ENCODE measurements at regions not wholly inside any gene's neighbourhood (a gene's known extent, or its start where the extent isn't known, plus 50 kb on each side); places are given as distances from the start of the nearest gene placed in this dataset.

DNA sequence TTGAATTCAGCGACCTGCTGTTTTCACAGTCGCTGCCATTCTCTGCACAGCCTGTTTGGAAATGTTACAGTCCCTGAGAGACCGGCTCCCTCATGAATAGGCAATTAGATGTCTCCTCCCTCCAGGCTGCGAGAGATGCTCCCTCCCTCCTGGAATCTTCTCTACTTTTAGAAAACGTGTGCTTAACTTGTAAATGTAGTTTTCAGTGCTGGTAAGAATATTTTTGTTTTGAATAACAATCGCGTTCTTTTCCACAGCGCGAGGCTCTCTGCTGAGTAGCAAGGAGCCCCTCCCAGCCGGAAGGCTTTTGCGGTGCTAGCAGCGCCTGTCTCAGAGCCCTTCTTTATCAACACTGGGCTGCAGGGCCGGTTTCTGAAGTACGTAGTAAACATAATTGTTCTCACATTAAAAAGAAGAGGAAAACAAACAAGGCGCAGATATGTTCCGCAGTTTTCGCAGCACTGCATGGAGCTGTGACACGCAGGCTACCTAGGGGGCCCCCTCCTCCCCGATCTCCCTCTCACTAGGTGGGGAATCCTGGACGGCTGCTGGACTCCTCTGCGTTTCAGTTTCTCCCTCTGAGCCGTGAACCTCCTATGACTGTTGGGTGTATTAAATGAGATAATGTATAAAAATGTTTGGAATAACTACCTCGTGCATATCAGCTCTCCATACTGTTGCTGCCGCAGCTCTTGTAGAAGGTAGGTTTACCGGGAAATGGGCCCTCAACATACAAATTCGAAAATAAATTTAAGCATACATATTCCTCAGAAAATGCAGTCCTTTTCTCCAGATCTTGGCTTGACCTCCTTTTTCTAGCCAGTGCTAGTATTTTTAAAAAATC, 79.0 kb upstream of the SPACA1 start:
- no peaks in the 10 kb centered on the region for H3K9me3 ChIP-seq (ENCODE audit: low read depth)
- H3K36me3 ChIP-seq (ENCODE audit: low read depth), result no peaks in the 10 kb centered on the region
- no peaks in the 10 kb centered on the region for H3F3A ChIP-seq (ENCODE audit: insufficient read depth)
- peak; percentile 30 for DNase-seq
- no peak overlapping the region for H3K27ac ChIP-seq
- no peaks in the 10 kb centered on the region for H4K20me1 ChIP-seq (ENCODE audit: insufficient read depth)
- WGBS, 2 experiments (ENCODE audit: low coverage in 1 of 2, low lambda C conversion rate in 2 of 2, missing lambda C conversion rate in 2 of 2), result 13 to 14% methylated on average over 26 of the region's 26 CpGs
- in situ Hi-C loops (cut with MboI), result no loop called here
- peak overlapping the region; percentile 43; the same call in 1 of the 2 replicates for H3K4me3 ChIP-seq
- H3K79me2 ChIP-seq (ENCODE audit: insufficient read depth), result no peaks in the 10 kb centered on the region
- H2AFZ ChIP-seq, result peak overlapping the region; percentile 39
- peak overlapping the region; percentile 25 for H3K4me2 ChIP-seq (ENCODE audit: unreplicated experiment)
- H3K27me3 ChIP-seq (replicated peaks; ENCODE audit: insufficient read depth), result peaks cover 24% of the 10 kb centered on the region
- H3K4me1 ChIP-seq (ENCODE audit: insufficient read depth), result no peaks in the 10 kb centered on the region
- no peak overlapping the region for H3K9ac ChIP-seq
- TF ChIP-seq EZH2phosphoT487 (IDR thresholded peaks at IDR 0.05; ENCODE audit: insufficient read depth, low read depth), result no peak
- TF ChIP-seq EZH2 (IDR thresholded peaks at IDR 0.05; ENCODE audit: insufficient read depth, poor library complexity, severe bottlenecking), result peak; percentile 24
- H3K9me2 ChIP-seq (ENCODE audit: insufficient read depth), result no peaks in the 10 kb centered on the region

DNA sequence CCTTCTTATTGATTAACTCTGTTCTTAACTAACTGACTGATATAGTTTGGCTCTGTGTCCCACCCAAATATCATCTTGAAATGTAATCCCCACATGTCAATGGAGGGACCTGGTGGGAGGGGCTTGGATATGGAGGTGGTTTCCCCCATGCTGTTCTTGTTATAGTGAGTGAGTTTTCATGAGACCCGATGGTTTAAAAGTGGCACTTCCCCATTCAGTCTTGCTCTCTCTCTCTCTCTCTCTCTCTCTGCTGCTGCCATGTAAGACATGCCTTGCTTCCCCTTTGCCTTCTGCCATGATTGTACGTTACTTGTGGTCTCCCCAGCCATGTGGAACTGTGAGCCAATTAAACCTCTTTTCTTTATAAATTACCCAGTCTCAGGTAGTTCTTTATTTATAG, 81.8 kb upstream of the SPACA1 start:
- Histone ChIP-seq H3K27me3 (replicated peaks; ENCODE audit: insufficient read depth) (peaks cover 24% of the 10 kb centered on the region), H3K4me3 (no peak overlapping the region), H2AFZ (no peak overlapping the region), H3K9me3 (ENCODE audit: low read depth) (no peaks in the 10 kb centered on the region), H3K36me3 (ENCODE audit: low read depth) (no peaks in the 10 kb centered on the region), H4K20me1 (ENCODE audit: insufficient read depth) (no peaks in the 10 kb centered on the region), H3K4me1 (ENCODE audit: insufficient read depth) (no peaks in the 10 kb centered on the region), H3F3A (ENCODE audit: insufficient read depth) (no peaks in the 10 kb centered on the region), H3K9ac (no peak overlapping the region), H3K4me2 (ENCODE audit: unreplicated experiment) (no peak overlapping the region), H3K27ac (no peak overlapping the region), H3K79me2 (ENCODE audit: insufficient read depth) (no peaks in the 10 kb centered on the region), H3K9me2 (ENCODE audit: insufficient read depth) (no peaks in the 10 kb centered on the region)
- 20 to 31% methylated on average over 2 of the region's 2 CpGs for WGBS, 2 experiments (ENCODE audit: low coverage in 1 of 2, low lambda C conversion rate in 2 of 2, missing lambda C conversion rate in 2 of 2)
- no peak for DNase-seq
- no peak for TF ChIP-seq EZH2phosphoT487 (IDR thresholded peaks at IDR 0.05; ENCODE audit: insufficient read depth, low read depth)
- TF ChIP-seq EZH2 (IDR thresholded peaks at IDR 0.05; ENCODE audit: insufficient read depth, poor library complexity, severe bottlenecking), result no peak
- in situ Hi-C loops (cut with MboI), result no loop called here

DNA sequence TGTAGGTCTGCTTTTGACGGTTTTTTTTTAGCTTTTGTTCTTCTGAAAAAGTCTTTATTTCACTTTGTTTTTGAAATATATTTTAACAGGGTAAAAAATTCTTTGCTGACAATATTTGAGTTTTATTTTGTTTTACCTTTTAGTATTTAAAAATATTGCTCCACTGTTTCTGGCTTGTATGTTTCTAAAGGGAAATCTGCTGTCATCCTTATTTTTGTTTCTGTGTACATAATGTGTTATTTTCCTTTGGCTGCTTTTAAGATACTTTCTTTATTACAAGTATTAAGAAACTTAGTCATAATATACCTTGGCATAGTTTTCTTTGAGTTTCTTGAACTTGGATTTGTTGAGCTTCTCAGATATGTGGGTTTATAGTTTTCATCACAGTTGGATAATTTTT, 88.6 kb upstream of the SPACA1 start:
- Histone ChIP-seq H4K20me1 (ENCODE audit: insufficient read depth) (no peaks in the 10 kb centered on the region), H3K4me2 (ENCODE audit: unreplicated experiment) (no peak overlapping the region), H3F3A (ENCODE audit: insufficient read depth) (no peaks in the 10 kb centered on the region), H3K36me3 (ENCODE audit: low read depth) (no peaks in the 10 kb centered on the region), H3K4me3 (no peak overlapping the region), H3K4me1 (ENCODE audit: insufficient read depth) (no peaks in the 10 kb centered on the region), H3K9me2 (ENCODE audit: insufficient read depth) (no peaks in the 10 kb centered on the region), H3K9ac (no peak overlapping the region), H3K27me3 (replicated peaks; ENCODE audit: insufficient read depth) (peaks cover 7% of the 10 kb centered on the region; the same call in 1 of the 2 replicates), H3K9me3 (ENCODE audit: low read depth) (no peaks in the 10 kb centered on the region), H3K27ac (no peak overlapping the region), H3K79me2 (ENCODE audit: insufficient read depth) (no peaks in the 10 kb centered on the region), H2AFZ (no peak overlapping the region)
- in situ Hi-C loops (cut with MboI), result no loop called here
- whole genome bisulfite sequencing, 2 experiments (ENCODE audit: low coverage in 1 of 2, low lambda C conversion rate in 2 of 2, missing lambda C conversion rate in 2 of 2), result 38 to 41% methylated on average over 1 of the region's 1 CpG
- DNase-seq, result no peak
- TF ChIP-seq EZH2 (IDR thresholded peaks at IDR 0.05; ENCODE audit: insufficient read depth, poor library complexity, severe bottlenecking) (no peak), EZH2phosphoT487 (IDR thresholded peaks at IDR 0.05; ENCODE audit: insufficient read depth, low read depth) (no peak)

DNA sequence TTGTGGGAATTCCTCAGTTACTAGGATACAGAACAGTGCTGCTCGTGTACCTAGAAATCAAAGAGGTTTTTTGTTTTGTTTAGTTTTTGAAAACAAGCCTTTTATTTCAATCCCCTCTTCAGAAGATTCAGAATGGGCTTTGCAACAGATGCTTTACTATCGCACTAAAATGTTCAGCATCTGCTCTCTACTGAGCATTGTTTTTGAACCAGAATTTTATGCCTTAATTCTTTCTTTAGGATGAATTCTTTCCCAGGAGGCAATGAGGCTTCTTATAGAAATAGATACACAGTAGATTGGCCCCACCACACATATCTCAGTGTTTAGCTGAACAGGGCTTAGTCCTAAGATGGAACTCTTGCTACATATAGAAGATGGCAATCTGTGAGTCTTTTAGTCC, 95.9 kb upstream of the SPACA1 start:
- no peaks in the 10 kb centered on the region for H4K20me1 ChIP-seq (ENCODE audit: insufficient read depth)
- H3K4me2 ChIP-seq (ENCODE audit: unreplicated experiment), result no peak overlapping the region
- TF ChIP-seq EZH2phosphoT487 (IDR thresholded peaks at IDR 0.05; ENCODE audit: insufficient read depth, low read depth), result no peak
- TF ChIP-seq EZH2 (IDR thresholded peaks at IDR 0.05; ENCODE audit: insufficient read depth, poor library complexity, severe bottlenecking), result no peak
- no peaks in the 10 kb centered on the region for H3K9me3 ChIP-seq (ENCODE audit: low read depth)
- in situ Hi-C loops (cut with MboI), result no loop called here
- H3K79me2 ChIP-seq (ENCODE audit: insufficient read depth), result no peaks in the 10 kb centered on the region
- peaks cover 3% of the 10 kb centered on the region; the same call in 1 of the 2 replicates for H3K27me3 ChIP-seq (replicated peaks; ENCODE audit: insufficient read depth)
- WGBS, 2 experiments (ENCODE audit: low coverage in 1 of 2, low lambda C conversion rate in 2 of 2, missing lambda C conversion rate in 2 of 2), result 62 to 78% methylated on average over 2 of the region's 2 CpGs
- no peaks in the 10 kb centered on the region for H3K4me1 ChIP-seq (ENCODE audit: insufficient read depth)
- H2AFZ ChIP-seq, result no peak overlapping the region
- no peak overlapping the region for H3K4me3 ChIP-seq
- H3K9me2 ChIP-seq (ENCODE audit: insufficient read depth), result no peaks in the 10 kb centered on the region
- DNase-seq, result no peak
- H3K27ac ChIP-seq, result no peak overlapping the region
- H3F3A ChIP-seq (ENCODE audit: insufficient read depth), result no peaks in the 10 kb centered on the region
- H3K36me3 ChIP-seq (ENCODE audit: low read depth), result no peaks in the 10 kb centered on the region
- H3K9ac ChIP-seq, result no peak overlapping the region

All from GM23248 (cell line).